NAMALWA (cell line): ENCODE measurements at regions not wholly inside any gene's neighbourhood (a gene's known extent, or its start where the extent isn't known, plus 50 kb on each side); places are given as distances from the start of the nearest gene placed in this dataset.

Source experiments
- DNase-seq: peaks from one replicate; pipeline ENCODE4 v3.0.0-alpha.2; 2015; ENCODE audit warnings: low spot score

- DNase-seq, result no peak
These were observed 159.4 kb downstream of the TENT4A start for GRCh38 chr5:6872441-6873160.

- no peak for DNase-seq
These were observed 160.1 kb downstream of the TENT4A start for GRCh38 chr5:6873359-6873758.

GRCh38 chr5:6875376-6875775 is 162.1 kb downstream of the TENT4A start:
- no peak for DNase-seq

GRCh38 chr5:6877986-6878828 is 165.0 kb downstream of the TENT4A start:
- DNase-seq, result no peak

- DNase-seq, result no peak
These were observed 172.3 kb downstream of the TENT4A start for GRCh38 chr5:6885581-6885980.

GRCh38 chr5:6886866-6887265 is 173.6 kb downstream of the TENT4A start:
- DNase-seq, result no peak

GRCh38 chr5:6889030-6889429 is 175.8 kb downstream of the TENT4A start:
- DNase-seq, result no peak

- DNase-seq, result no peak
These were observed 186.0 kb downstream of the TENT4A start for GRCh38 chr5:6899221-6899620.

- DNase-seq, result no peak
These were observed 187.3 kb downstream of the TENT4A start for GRCh38 chr5:6900247-6901227.

- DNase-seq, result no peak
These were observed 188.9 kb downstream of the TENT4A start for GRCh38 chr5:6902094-6902493.

- DNase-seq, result no peak
These were observed 189.4 kb downstream of the TENT4A start for GRCh38 chr5:6902597-6902996.

- DNase-seq, result no peak
These were observed 190.7 kb downstream of the TENT4A start for GRCh38 chr5:6903934-6904333.

GRCh38 chr5:6904860-6905259 is 191.6 kb downstream of the TENT4A start:
- no peak for DNase-seq

GRCh38 chr5:6905423-6905822 is 192.2 kb downstream of the TENT4A start:
- DNase-seq, result no peak

GRCh38 chr5:6905883-6906282 is 192.7 kb downstream of the TENT4A start:
- DNase-seq, result no peak

GRCh38 chr5:6907320-6907918 is 194.2 kb downstream of the TENT4A start:
- DNase-seq, result no peak

- DNase-seq, result no peak
These were observed 196.7 kb downstream of the TENT4A start for GRCh38 chr5:6909901-6910300.

GRCh38 chr5:6910950-6911349 is 197.7 kb downstream of the TENT4A start:
- DNase-seq, result no peak

- no peak for DNase-seq
These were observed 201.1 kb downstream of the TENT4A start for GRCh38 chr5:6914347-6914746.

GRCh38 chr5:6915574-6915973 is 202.3 kb downstream of the TENT4A start:
- no peak for DNase-seq

GRCh38 chr5:6918255-6918654 is 205.0 kb downstream of the TENT4A start:
- DNase-seq, result no peak
